ENCODE measurements at regions not wholly inside any gene's neighbourhood (a gene's known extent, or its start where the extent isn't known, plus 50 kb on each side); places are given as distances from the start of the nearest gene placed in this dataset.
"Not testable (repeated sequence)": the region's sequence is repeated elsewhere in the genome, so short reads cannot be mapped to it uniquely, and the experiment has no call there.

DNA sequence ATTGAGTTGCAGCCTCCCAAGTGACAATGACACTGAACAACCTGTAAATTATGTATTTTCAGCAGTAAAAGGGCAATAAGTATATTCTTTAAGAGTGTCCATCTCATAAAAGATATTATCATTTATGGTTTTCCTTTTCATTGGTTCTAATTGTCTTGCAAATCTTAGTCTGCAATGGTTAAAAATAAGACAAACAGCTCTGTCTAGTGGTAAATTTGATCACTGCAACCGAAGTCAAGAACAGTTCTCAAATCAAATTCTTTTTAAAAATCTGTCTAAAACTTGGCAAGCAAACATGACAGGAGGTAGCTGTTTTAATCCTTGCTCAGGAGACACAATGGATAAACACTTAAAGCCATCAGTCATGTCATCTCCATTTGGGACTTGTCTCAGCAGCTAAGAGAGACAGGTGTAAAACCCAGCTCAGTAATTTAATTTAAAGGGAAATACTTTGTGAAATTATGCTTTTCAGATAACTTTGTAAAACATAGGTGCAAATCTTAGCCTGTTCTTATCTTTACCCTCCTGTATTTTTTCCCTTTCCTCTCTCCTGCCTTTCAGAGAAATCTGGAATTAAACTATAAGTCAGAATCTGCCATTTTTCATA is 150.3 kb upstream of the ARHGEF26 start:
- Histone ChIP-seq H3K27me3 (no peaks in the 10 kb centered on the region), H3K4me3 (no peak overlapping the region), H3K4me1 (peaks cover 0 to 13% (median 8%) of the 10 kb centered on the region in 10 experiments; a peak in 11 of 20 replicates), H3K9ac (no peak overlapping the region), H3K27ac (no peak overlapping the region), H3K9me3 (replicated peaks in 1 of 11) (peaks cover 0 to 15% (median 4%) of the 10 kb centered on the region in 11 experiments; a peak in 6 of 22 replicates), H3K4me2 (no peak overlapping the region), H4K20me1 (no peaks in the 10 kb centered on the region), H3K36me3 (no peaks in the 10 kb centered on the region)
- no peak for TF ChIP-seq Cebpa-rat (IDR thresholded peaks at IDR 0.05)

DNA sequence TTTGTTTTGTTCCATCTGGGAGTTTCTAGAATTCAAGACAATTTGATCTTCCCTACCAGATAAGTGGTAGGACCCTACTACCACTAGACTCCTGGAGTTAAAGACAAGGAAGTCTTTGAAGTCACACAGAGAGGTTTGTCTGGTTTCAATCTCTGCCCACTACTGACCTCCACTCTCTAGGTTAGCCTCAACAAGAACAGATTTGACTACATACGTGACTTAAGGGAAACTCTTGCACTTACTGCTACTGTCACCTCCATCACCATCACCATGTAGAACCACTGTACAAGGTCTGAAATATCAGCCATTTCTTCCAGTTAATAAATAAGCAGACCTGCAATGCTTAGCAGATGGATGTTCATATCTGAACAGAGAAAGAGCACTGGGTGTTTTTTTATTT is 148.3 kb upstream of the ARHGEF26 start:
- H3K27me3 ChIP-seq = no peaks in the 10 kb centered on the region
- H3K4me1 ChIP-seq = no peaks in the 10 kb centered on the region
- H3K9me3 ChIP-seq (replicated peaks in 1 of 11) = peaks cover 0 to 8% (median 2%) of the 10 kb centered on the region in 11 experiments; a peak in 5 of 22 replicates
- H3K27ac ChIP-seq = no peak overlapping the region
- no peaks in the 10 kb centered on the region for H3K36me3 ChIP-seq
- H3K9ac ChIP-seq = no peak overlapping the region
- no peaks in the 10 kb centered on the region for H4K20me1 ChIP-seq
- H3K4me3 ChIP-seq = no peak overlapping the region
- no peak for TF ChIP-seq Cebpa-rat (IDR thresholded peaks at IDR 0.05)
- no peak overlapping the region for H3K4me2 ChIP-seq

DNA sequence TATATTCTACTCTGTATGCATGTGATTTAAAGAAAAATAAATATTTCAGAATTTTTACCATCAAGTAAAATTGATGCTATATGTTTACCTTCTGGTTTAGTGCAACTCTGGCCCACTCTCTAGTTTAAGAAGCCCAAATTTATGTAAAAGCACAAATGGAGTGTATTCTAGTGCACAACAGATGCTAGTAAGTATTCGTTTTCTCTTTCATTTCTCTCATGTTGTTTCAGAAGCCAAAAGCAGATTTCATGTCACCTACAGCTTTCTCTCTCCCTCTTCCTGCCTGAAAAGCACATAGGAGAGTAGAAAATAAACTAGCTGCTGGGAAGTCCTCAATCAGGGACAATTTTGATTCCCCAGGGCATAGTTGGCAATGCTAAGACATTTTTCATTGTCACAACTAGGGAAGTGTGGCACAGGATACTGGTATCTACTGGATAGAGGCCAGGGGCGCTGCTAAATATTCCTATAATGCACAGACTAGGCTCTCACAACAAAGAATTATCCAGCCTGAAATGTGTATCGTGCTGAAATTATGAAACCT is 147.4 kb upstream of the ARHGEF26 start:
- no peaks in the 10 kb centered on the region for H4K20me1 ChIP-seq
- H3K9me3 ChIP-seq (replicated peaks in 1 of 11) = no peaks in the 10 kb centered on the region
- no peak overlapping the region for H3K9ac ChIP-seq
- no peak overlapping the region for H3K27ac ChIP-seq
- no peak overlapping the region for H3K4me2 ChIP-seq
- no peak for TF ChIP-seq Cebpa-rat (IDR thresholded peaks at IDR 0.05)
- H3K4me3 ChIP-seq = no peak overlapping the region
- no peaks in the 10 kb centered on the region for H3K27me3 ChIP-seq
- H3K4me1 ChIP-seq = no peaks in the 10 kb centered on the region
- H3K36me3 ChIP-seq = no peaks in the 10 kb centered on the region

DNA sequence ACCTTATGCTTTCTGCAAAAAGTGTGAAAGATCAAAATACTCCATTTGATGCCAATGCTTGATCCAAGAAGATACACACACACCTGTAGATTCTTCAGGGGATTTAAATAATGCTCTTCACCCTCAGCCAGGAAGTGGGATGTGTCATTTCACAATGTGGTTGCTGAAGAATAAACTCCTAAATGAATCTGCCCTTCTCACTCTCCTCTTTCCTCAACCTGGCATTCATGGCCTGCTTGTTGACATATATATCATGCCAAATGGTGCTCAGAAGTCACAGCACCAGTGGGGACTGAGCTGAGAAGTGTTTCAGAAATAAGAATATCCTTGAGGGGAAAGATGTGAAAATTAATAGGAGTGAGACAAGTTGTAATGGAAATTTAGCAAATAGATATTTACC is 146.6 kb upstream of the ARHGEF26 start:
- Histone ChIP-seq H3K36me3 (no peaks in the 10 kb centered on the region), H4K20me1 (no peaks in the 10 kb centered on the region), H3K4me1 (no peaks in the 10 kb centered on the region), H3K9me3 (replicated peaks in 1 of 11) (no peaks in the 10 kb centered on the region), H3K4me2 (no peak overlapping the region), H3K27ac (no peak overlapping the region), H3K27me3 (no peaks in the 10 kb centered on the region), H3K9ac (no peak overlapping the region), H3K4me3 (no peak overlapping the region)
- TF ChIP-seq Cebpa-rat (IDR thresholded peaks at IDR 0.05) = no peak

DNA sequence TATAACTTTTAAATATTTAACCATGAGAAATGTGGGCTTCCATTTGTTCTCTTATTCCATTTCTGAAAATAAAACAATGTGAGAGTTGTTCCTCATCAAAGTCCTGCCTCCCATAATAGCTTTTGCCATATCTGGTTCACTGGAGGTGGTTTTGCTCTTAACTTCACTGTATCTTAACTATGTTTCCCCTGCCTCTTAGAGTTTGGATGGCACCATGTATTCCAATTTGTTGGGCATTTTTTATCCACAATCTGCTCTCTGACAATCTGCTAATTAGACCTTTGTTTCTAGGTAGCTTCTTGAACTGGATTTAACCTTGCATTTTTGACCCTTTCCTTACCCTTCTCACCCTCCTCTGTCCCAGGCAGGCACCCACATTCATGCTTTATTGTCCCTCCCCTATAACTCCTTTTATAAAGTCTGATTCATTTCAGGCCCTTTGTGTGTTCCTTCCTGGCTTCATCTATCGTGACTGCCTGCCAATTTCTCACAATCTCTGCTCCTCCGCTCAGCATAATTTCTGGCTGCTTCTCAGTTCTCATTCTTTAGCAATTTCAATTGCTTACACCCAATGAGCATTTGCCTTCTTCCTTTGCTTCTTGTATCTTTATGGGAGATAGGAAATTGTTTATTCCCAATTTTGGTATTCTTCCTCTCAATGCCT is 144.2 kb upstream of the ARHGEF26 start:
- Histone ChIP-seq H3K27ac (no peak overlapping the region), H3K4me2 (no peak overlapping the region), H3K4me1 (no peaks in the 10 kb centered on the region), H3K4me3 (no peak overlapping the region), H3K27me3 (no peaks in the 10 kb centered on the region), H3K9me3 (replicated peaks in 1 of 11) (no peaks in the 10 kb centered on the region), H3K9ac (no peak overlapping the region), H3K36me3 (no peaks in the 10 kb centered on the region), H4K20me1 (no peaks in the 10 kb centered on the region)
- TF ChIP-seq Cebpa-rat (IDR thresholded peaks at IDR 0.05) = no peak

DNA sequence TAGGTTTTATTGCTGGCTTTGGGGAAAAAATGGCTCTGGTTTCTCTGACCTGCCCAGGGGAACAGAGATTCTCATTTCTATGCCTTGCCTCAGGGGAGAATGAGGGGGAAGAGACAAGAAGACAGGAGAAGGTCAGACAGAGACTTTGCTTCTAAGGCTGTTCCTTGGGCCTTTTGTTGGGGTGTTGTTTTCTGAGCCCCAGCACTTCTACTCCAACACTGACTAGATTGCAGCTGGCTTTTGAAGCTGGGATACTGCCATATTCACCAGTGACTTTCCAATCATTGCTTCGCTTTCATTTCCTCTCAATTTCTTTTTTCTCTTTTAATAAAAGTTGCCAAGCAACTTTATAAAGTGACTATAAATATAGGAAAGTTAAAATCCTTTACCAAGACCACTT is 143.2 kb upstream of the ARHGEF26 start:
- Histone ChIP-seq H3K27ac (no peak overlapping the region), H3K9ac (no peak overlapping the region), H3K4me3 (no peak overlapping the region), H3K4me2 (no peak overlapping the region), H4K20me1 (no peaks in the 10 kb centered on the region), H3K36me3 (no peaks in the 10 kb centered on the region), H3K9me3 (replicated peaks in 1 of 11) (no peaks in the 10 kb centered on the region), H3K27me3 (no peaks in the 10 kb centered on the region), H3K4me1 (no peaks in the 10 kb centered on the region)
- no peak for TF ChIP-seq Cebpa-rat (IDR thresholded peaks at IDR 0.05)

DNA sequence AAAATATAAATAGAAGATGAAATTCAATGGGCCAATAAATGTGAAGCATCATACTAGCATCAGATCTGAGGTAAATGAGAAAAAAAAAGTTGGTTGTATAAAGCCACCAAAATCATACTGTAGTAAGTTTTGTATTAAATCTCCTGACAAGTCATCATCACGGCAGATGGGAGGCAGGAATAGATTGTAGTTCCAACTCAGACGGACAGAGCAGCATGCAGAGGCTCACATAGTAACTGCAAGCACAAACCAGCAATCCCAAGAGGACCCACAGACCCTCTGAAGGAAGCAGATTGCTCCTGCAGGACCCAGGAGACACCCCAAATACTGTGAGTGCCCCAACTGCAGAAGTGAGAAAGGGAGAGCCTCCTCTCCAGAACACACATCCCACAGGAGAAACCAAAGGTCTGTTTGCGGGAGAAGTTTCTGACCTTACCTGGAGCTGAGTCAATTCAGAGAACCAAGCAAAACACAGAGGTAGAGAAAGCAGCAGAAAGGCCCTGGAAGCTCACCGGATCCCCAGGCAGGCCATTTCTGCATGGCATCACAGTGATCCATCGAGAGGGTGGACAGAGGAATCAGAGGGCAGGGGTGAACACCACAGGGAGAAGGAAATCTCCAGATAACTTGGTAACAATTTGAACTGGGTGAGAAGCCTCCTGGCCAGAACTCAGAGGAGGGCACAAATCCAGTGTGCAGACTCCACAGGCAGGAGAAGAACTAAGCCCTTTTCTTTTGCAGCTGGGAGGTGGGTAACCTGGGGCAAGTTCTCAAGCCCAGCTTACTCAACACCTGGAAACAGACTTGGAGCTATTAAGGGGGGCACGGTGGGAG is 141.6 kb upstream of the ARHGEF26 start:
- no peak overlapping the region for H3K9ac ChIP-seq
- H3K27me3 ChIP-seq = no peaks in the 10 kb centered on the region
- no peaks in the 10 kb centered on the region for H4K20me1 ChIP-seq
- no peak for TF ChIP-seq Cebpa-rat (IDR thresholded peaks at IDR 0.05)
- no peak overlapping the region for H3K27ac ChIP-seq
- no peaks in the 10 kb centered on the region for H3K9me3 ChIP-seq (replicated peaks in 1 of 11)
- H3K4me3 ChIP-seq = no peak overlapping the region
- H3K36me3 ChIP-seq = no peaks in the 10 kb centered on the region
- no peaks in the 10 kb centered on the region for H3K4me1 ChIP-seq
- H3K4me2 ChIP-seq = no peak overlapping the region

DNA sequence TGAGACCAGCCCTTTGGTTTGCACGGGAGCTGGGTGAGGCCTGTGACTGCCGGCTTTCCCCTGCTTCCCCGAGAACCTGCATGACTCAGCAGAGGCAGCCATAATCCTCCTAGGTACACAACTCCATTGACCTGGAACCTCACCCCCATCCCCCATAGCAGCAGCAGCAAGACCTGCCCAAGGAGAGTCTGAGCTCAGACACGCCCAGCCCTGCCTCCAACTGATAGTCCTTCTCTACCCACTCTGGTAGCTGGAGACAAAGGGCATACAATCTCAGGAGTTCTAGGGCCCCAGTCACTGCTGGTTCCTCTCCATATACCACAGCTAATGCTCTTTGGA is 141.0 kb upstream of the ARHGEF26 start:
- no peak for TF ChIP-seq Cebpa-rat (IDR thresholded peaks at IDR 0.05)
- Histone ChIP-seq H3K9ac (no peak overlapping the region), H3K4me1 (no peaks in the 10 kb centered on the region), H3K27me3 (no peaks in the 10 kb centered on the region), H3K27ac (no peak overlapping the region; a peak in 1 of 22 replicates), H3K9me3 (replicated peaks in 1 of 11) (no peaks in the 10 kb centered on the region), H4K20me1 (no peaks in the 10 kb centered on the region), H3K4me2 (no peak overlapping the region), H3K4me3 (no peak overlapping the region), H3K36me3 (no peaks in the 10 kb centered on the region)

DNA sequence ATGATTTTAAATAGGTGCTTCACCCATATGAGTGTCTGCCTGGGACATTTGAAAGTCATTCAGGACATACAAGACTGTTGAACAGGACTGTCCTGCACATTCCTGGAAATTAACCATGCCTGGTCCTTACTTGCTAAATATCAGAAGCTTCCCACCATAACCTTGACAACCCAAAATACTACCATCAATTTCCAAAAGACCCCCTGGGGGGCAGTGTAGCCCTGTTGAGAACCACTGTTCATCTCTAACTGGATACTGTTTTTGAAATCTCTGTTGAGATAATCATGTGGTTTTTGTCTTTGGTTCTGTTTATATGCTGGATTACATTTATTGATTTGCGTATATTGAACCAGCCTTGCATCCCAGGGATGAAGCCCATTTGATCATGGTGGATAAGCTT is 123.8 kb upstream of the ARHGEF26 start:
- H3K9ac ChIP-seq; H3K4me1 ChIP-seq; H3K27ac ChIP-seq; H3K4me3 ChIP-seq; H3K36me3 ChIP-seq; H4K20me1 ChIP-seq; H3K4me2 ChIP-seq; H3K9me3 ChIP-seq (replicated peaks in 1 of 11); H3K27me3 ChIP-seq: not testable (repeated sequence)

Measured in BLaER1 treated with 17β-estradiol and CSF1 and Interleukin-3, amounts not matched to agents 10 nM and 100 nM (cell line).